ENCODE measurements at regions not wholly inside any gene's neighbourhood (a gene's known extent, or its start where the extent isn't known, plus 50 kb on each side); places are given as distances from the start of the nearest gene placed in this dataset.
A peak's percentile ranks its signal among the peaks of the same experiment; 100 is the strongest.

GRCh38 chr4:112813790-112814189 lies 176.8 kb downstream of the LARP7 start:
- Mint-ChIP-seq H3K36me3 (ENCODE audit: low read depth) (no peaks in the 10 kb centered on the region), H3K9me3 (ENCODE audit: low read depth) (no peaks in the 10 kb centered on the region), H3K4me1 (ENCODE audit: low read depth) (peaks cover 14% of the 10 kb centered on the region), H3K27ac (ENCODE audit: unreplicated experiment) (no peak overlapping the region), H3K4me3 (ENCODE audit: unreplicated experiment) (no peak overlapping the region), H3K27me3 (ENCODE audit: low read depth) (no peaks in the 10 kb centered on the region)
- no peak for DNase-seq (ENCODE audit: low spot score)
- TF ChIP-seq CTCF (IDR thresholded peaks at IDR 0.05), result no peak

GRCh38 chr4:112817933-112818593 lies 181.1 kb downstream of the LARP7 start:
- Mint-ChIP-seq H3K9me3 (ENCODE audit: low read depth) (no peaks in the 10 kb centered on the region), H3K27me3 (ENCODE audit: low read depth) (no peaks in the 10 kb centered on the region), H3K36me3 (ENCODE audit: low read depth) (no peaks in the 10 kb centered on the region), H3K4me3 (ENCODE audit: unreplicated experiment) (peak overlapping the region; percentile 92), H3K4me1 (ENCODE audit: low read depth) (peaks cover 27% of the 10 kb centered on the region), H3K27ac (ENCODE audit: unreplicated experiment) (peak overlapping the region; percentile 97)
- DNase-seq (ENCODE audit: low spot score), result peak; percentile 90
- peak; percentile 58 for TF ChIP-seq CTCF (IDR thresholded peaks at IDR 0.05)

GRCh38 chr4:112818594-112818965 lies 181.6 kb downstream of the LARP7 start:
- peak overlapping the region; percentile 92 for H3K4me3 Mint-ChIP-seq (ENCODE audit: unreplicated experiment)
- H3K4me1 Mint-ChIP-seq (ENCODE audit: low read depth), result peaks cover 27% of the 10 kb centered on the region
- no peak for TF ChIP-seq CTCF (IDR thresholded peaks at IDR 0.05)
- peak overlapping the region; percentile 97 for H3K27ac Mint-ChIP-seq (ENCODE audit: unreplicated experiment)
- no peak for DNase-seq (ENCODE audit: low spot score)
- no peaks in the 10 kb centered on the region for H3K9me3 Mint-ChIP-seq (ENCODE audit: low read depth)
- no peaks in the 10 kb centered on the region for H3K36me3 Mint-ChIP-seq (ENCODE audit: low read depth)
- no peaks in the 10 kb centered on the region for H3K27me3 Mint-ChIP-seq (ENCODE audit: low read depth)

- Mint-ChIP-seq H3K9me3 (ENCODE audit: low read depth) (no peaks in the 10 kb centered on the region), H3K27me3 (ENCODE audit: low read depth) (no peaks in the 10 kb centered on the region), H3K4me1 (ENCODE audit: low read depth) (peaks cover 24% of the 10 kb centered on the region), H3K36me3 (ENCODE audit: low read depth) (no peaks in the 10 kb centered on the region), H3K27ac (ENCODE audit: unreplicated experiment) (peak overlapping the region; percentile 45), H3K4me3 (ENCODE audit: unreplicated experiment) (peak overlapping the region; percentile 16)
- no peak for DNase-seq (ENCODE audit: low spot score)
- TF ChIP-seq CTCF (IDR thresholded peaks at IDR 0.05), result no peak
These were observed 182.8 kb downstream of the LARP7 start for GRCh38 chr4:112819729-112820128.

- TF ChIP-seq CTCF (IDR thresholded peaks at IDR 0.05), result no peak
- no peaks in the 10 kb centered on the region for H3K9me3 Mint-ChIP-seq (ENCODE audit: low read depth)
- peaks cover 18% of the 10 kb centered on the region for H3K4me1 Mint-ChIP-seq (ENCODE audit: low read depth)
- no peaks in the 10 kb centered on the region for H3K36me3 Mint-ChIP-seq (ENCODE audit: low read depth)
- no peak for DNase-seq (ENCODE audit: low spot score)
- H3K27ac Mint-ChIP-seq (ENCODE audit: unreplicated experiment), result no peak overlapping the region
- H3K4me3 Mint-ChIP-seq (ENCODE audit: unreplicated experiment), result no peak overlapping the region
- no peaks in the 10 kb centered on the region for H3K27me3 Mint-ChIP-seq (ENCODE audit: low read depth)
These were observed 186.2 kb downstream of the LARP7 start for GRCh38 chr4:112823156-112823555.

All from chondrocyte (in vitro differentiated cells).